Activated CD4-positive, alpha-beta T cell treated with anti-CD3 and anti-CD28 coated beads for 36 hours (primary cell): ENCODE measurements at regions not wholly inside any gene's neighbourhood (a gene's known extent, or its start where the extent isn't known, plus 50 kb on each side); places are given as distances from the start of the nearest gene placed in this dataset.

Experiments
- ATAC-seq: fragments of 200-7000 bp; cut with Tn5 transposase; one replicate; pipeline ENCODE4 v1.10.0; 2021; ENCODE audit warnings: mild to moderate bottlenecking, moderate library complexity
- CTCF ChIA-PET: fragments of 350-600 bp; sonication (Branson Sonifier 250); formaldehyde crosslinking; loops from one replicate; lab custom pipeline; 2021; ENCODE audit warnings: antibody characterized with exemption; lab: Charles Lee
- POLR2A ChIA-PET: fragments of 350-600 bp; sonication (Branson Sonifier 250); formaldehyde crosslinking; loops from one replicate; lab custom pipeline; 2021; ENCODE audit warnings: antibody characterized with exemption, inconsistent platforms; lab: Charles Lee
- DNase-seq: peaks from one replicate; pipeline ENCODE4 v3.0.0-alpha.2; 2020
- H3K27ac Mint-ChIP-seq: one replicate; pipeline ENCODE4 v1.8.0; 2021; ENCODE audit warnings: mixed read lengths
- H3K27me3 Mint-ChIP-seq: one replicate; pipeline ENCODE4 v1.8.0; 2021; ENCODE audit warnings: mixed read lengths
- H3K36me3 Mint-ChIP-seq: one replicate; pipeline ENCODE4 v1.8.0; 2021; ENCODE audit warnings: low read depth, mixed read lengths
- H3K4me1 Mint-ChIP-seq: one replicate; pipeline ENCODE4 v1.8.0; 2021; ENCODE audit warnings: mixed read lengths
- H3K4me3 Mint-ChIP-seq: one replicate; pipeline ENCODE4 v1.8.0; 2021; ENCODE audit warnings: mild to moderate bottlenecking, moderate library complexity, mixed read lengths
- H3K9me3 Mint-ChIP-seq: one replicate; pipeline ENCODE4 v1.8.0; 2021; ENCODE audit warnings: low read depth, mixed read lengths
- intact Hi-C, 2 experiments: fragments of 100-400 bp; cut with DNase I in 1 of 2; cut with micrococcal nuclease in 1 of 2; formaldehyde crosslinking; loops; one replicate each; pipeline versions ENCODE4 v1.14.2 to v1.15.1; 2022 to 2024; cut with DNase I, micrococcal nuclease

- DNase-seq: no peak
- H3K36me3 Mint-ChIP-seq: no peaks in the 10 kb centered on the region
- POLR2A ChIA-PET: no interaction called here
- no peak overlapping the region for H3K27ac Mint-ChIP-seq
- CTCF ChIA-PET: interaction anchor here (1.1 to 1.5 kb wide), 2 partner anchors 39 to 99 kb away, joined by 4 to 5 read pairs; no protein-coding TSS in a partner anchor
- no peak for ATAC-seq
- H3K27me3 Mint-ChIP-seq: peaks cover 3% of the 10 kb centered on the region
- H3K4me3 Mint-ChIP-seq: no peak overlapping the region
- intact Hi-C loops: no loop called here
- H3K9me3 Mint-ChIP-seq: no peaks in the 10 kb centered on the region
- H3K4me1 Mint-ChIP-seq: peaks cover 5% of the 10 kb centered on the region
These were observed 108.9 kb upstream of the TRABD2B start for GRCh38 chr1:48106049-48106448.

- intact Hi-C loops: no loop called here
- no peak for DNase-seq
- no peaks in the 10 kb centered on the region for H3K36me3 Mint-ChIP-seq
- no peaks in the 10 kb centered on the region for H3K9me3 Mint-ChIP-seq
- no peak for ATAC-seq
- H3K27ac Mint-ChIP-seq: no peak overlapping the region
- H3K4me3 Mint-ChIP-seq: no peak overlapping the region
- peaks cover 5% of the 10 kb centered on the region for H3K4me1 Mint-ChIP-seq
- H3K27me3 Mint-ChIP-seq: peaks cover 3% of the 10 kb centered on the region
- CTCF ChIA-PET: interaction anchor here (0.8 to 1.5 kb wide), 2 partner anchors 12 to 39 kb away, joined by 3 to 5 read pairs; no protein-coding TSS in a partner anchor
- POLR2A ChIA-PET: no interaction called here
These were observed 108.0 kb upstream of the TRABD2B start for GRCh38 chr1:48105165-48105564.

DNA sequence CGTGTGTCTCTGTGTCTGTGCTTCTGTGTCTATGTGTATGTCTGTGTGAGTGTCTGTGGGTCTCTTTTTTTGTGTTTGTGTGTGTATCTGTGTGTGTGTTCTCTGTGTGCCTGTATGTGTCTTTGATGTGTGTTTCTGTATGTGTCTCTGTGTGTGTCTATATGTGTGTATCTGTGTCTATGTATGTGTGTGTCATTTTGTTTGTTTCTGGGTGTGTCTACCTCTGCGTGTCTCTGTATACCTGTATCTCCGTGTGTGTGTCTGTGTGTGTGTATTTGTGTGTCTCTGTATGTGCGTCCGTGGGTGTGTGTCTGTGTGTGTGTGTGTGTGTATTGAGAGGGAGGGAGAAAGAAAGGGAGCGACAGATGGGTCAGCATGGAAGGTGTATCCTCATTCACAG is 106.3 kb upstream of the TRABD2B start:
- DNase-seq (no peak), ATAC-seq (no peak)
- ChIA-PET POLR2A (no interaction called here), CTCF (interaction anchor here (0.6 kb wide), 1 partner anchor 106 kb away, joined by 3 read pairs; the partner anchor contains the start of gene TRABD2B)
- H3K27ac Mint-ChIP-seq: no peak overlapping the region
- no peaks in the 10 kb centered on the region for H3K36me3 Mint-ChIP-seq
- peaks cover 5% of the 10 kb centered on the region for H3K4me1 Mint-ChIP-seq
- no peak overlapping the region for H3K4me3 Mint-ChIP-seq
- H3K27me3 Mint-ChIP-seq: peaks cover 12% of the 10 kb centered on the region
- intact Hi-C loops: no loop called here
- H3K9me3 Mint-ChIP-seq: no peaks in the 10 kb centered on the region

DNA sequence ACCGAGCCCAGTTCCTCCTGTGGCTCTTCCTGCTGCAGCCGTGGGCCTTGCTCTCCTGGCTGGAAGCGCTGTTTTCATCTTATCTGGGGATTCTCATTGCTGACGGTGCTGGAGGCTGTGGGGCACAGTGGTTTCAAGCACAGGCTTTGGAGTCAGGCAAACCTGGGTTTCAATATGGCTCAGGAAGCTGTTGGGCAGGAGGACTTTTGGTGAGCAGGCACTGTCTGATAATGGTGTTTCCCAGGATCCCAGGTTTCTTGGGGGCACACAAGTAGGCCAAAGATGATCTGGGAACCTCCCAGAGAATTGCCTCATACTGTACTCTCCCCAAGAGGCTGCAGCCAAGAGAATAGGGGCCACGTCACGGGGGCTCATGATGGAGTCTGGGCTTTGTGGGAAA is 105.6 kb upstream of the TRABD2B start:
- Mint-ChIP-seq H3K27ac (no peak overlapping the region), H3K27me3 (peaks cover 18% of the 10 kb centered on the region), H3K36me3 (no peaks in the 10 kb centered on the region), H3K4me3 (no peak overlapping the region), H3K9me3 (no peaks in the 10 kb centered on the region), H3K4me1 (peaks cover 5% of the 10 kb centered on the region)
- intact Hi-C loops: no loop called here
- ATAC-seq (no peak), DNase-seq (no peak)
- ChIA-PET POLR2A (no interaction called here), CTCF (no interaction called here)

- Mint-ChIP-seq H3K4me3 (no peak overlapping the region), H3K36me3 (no peaks in the 10 kb centered on the region), H3K27me3 (peaks cover 37% of the 10 kb centered on the region), H3K9me3 (no peaks in the 10 kb centered on the region), H3K4me1 (peaks cover under 1% of the 10 kb centered on the region), H3K27ac (no peak overlapping the region)
- CTCF ChIA-PET: no interaction called here
- ATAC-seq (no peak), DNase-seq (no peak)
- intact Hi-C loops: no loop called here
- POLR2A ChIA-PET: no interaction called here
These were observed 102.0 kb upstream of the TRABD2B start for GRCh38 chr1:48099072-48099773.

GRCh38 chr1:48093696-48094528 is 96.7 kb upstream of the TRABD2B start:
- DNase-seq: peak; percentile 86
- H3K4me3 Mint-ChIP-seq: peak overlapping the region; percentile 15
- H3K9me3 Mint-ChIP-seq: no peaks in the 10 kb centered on the region
- peaks cover 50% of the 10 kb centered on the region for H3K27me3 Mint-ChIP-seq
- H3K4me1 Mint-ChIP-seq: peaks cover 4% of the 10 kb centered on the region
- ChIA-PET CTCF (interaction anchor here (0.6 to 2.1 kb wide), 16 partner anchors 12 to 157 kb away, joined by 3 to 14 read pairs (median 4); partner anchors contain the start of gene TRABD2B), POLR2A (no interaction called here)
- peak; percentile 89 for ATAC-seq
- H3K36me3 Mint-ChIP-seq: no peaks in the 10 kb centered on the region
- intact Hi-C loops: loop anchor here (1.0 to 5.0 kb wide), 4 partner anchors 108 to 143 kb away; no protein-coding TSS in a partner anchor
- H3K27ac Mint-ChIP-seq: no peak overlapping the region

DNA sequence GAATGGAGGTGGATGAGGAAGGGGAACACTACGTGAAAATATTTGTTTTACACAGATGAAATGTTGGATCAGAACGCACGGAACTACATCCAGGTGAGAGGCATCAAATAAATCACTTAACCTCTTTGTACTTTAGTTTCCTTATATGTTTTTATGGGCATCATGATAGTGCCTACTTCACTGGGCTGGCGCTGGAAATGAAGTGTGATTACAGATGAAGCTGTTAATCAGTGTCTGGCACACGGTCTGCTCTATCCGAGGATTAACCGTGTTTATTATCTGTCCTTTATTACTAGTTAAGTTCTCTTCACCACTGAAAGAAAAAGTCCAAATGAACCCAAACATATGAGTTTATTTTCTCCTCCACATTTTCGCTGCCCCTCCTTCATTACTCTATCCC is 96.0 kb upstream of the TRABD2B start:
- intact Hi-C loops: loop anchor here (1.0 to 5.0 kb wide), 4 partner anchors 109 to 144 kb away; no protein-coding TSS in a partner anchor
- POLR2A ChIA-PET: no interaction called here
- H3K27me3 Mint-ChIP-seq: peaks cover 44% of the 10 kb centered on the region

DNA sequence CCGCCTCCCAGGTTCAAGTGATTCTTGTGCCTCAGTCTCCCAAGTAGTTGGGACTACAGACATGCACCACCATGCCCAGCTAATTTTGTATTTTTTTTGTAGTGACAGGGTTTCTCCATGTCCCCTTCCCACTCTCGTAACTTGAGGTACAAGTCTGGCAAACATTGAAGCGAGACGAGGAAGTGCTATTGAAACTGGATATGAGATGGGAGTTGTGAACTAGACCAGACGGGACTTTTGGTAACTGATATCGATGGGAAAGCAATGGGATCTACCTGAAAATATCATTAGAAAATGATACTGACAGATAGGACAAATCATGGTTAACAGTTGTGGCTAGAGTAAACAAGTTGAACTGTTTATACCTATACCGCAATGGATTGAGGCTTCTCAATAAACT is 95.2 kb upstream of the TRABD2B start:
- no peak overlapping the region for H3K4me3 Mint-ChIP-seq
- no peak for ATAC-seq
- CTCF ChIA-PET: interaction anchor here (0.9 to 2.1 kb wide), 2 partner anchors 113 to 145 kb away, joined by 3 to 8 read pairs; no protein-coding TSS in a partner anchor
- peaks cover 40% of the 10 kb centered on the region for H3K27me3 Mint-ChIP-seq
- DNase-seq: no peak
- H3K36me3 Mint-ChIP-seq: no peaks in the 10 kb centered on the region
- peaks cover 4% of the 10 kb centered on the region for H3K4me1 Mint-ChIP-seq
- POLR2A ChIA-PET: no interaction called here
- intact Hi-C loops: loop anchor here in 1 of 2 experiments (5.0 kb wide), 1 partner anchor 110 kb away; no protein-coding TSS in a partner anchor
- H3K9me3 Mint-ChIP-seq: no peaks in the 10 kb centered on the region
- H3K27ac Mint-ChIP-seq: no peak overlapping the region

More for the DNA sequence above, 96.0 kb upstream of the TRABD2B start:
- Mint-ChIP-seq H3K27ac (no peak overlapping the region), H3K4me3 (no peak overlapping the region), H3K36me3 (no peaks in the 10 kb centered on the region), H3K9me3 (no peaks in the 10 kb centered on the region), H3K4me1 (peaks cover 4% of the 10 kb centered on the region)
- ATAC-seq: no peak
- DNase-seq: no peak
- CTCF ChIA-PET: interaction anchor here (0.7 to 2.1 kb wide), 13 partner anchors 11 to 147 kb away, joined by 3 to 14 read pairs (median 4); partner anchors contain the start of gene TRABD2B

- ATAC-seq (no peak), DNase-seq (no peak)
- CTCF ChIA-PET: interaction anchor here (0.8 kb wide), 1 partner anchor 118 kb away, joined by 3 read pairs; no protein-coding TSS in a partner anchor
- no peak overlapping the region for H3K27ac Mint-ChIP-seq
- no peaks in the 10 kb centered on the region for H3K9me3 Mint-ChIP-seq
- intact Hi-C loops: no loop called here
- H3K4me3 Mint-ChIP-seq: no peak overlapping the region
- H3K36me3 Mint-ChIP-seq: no peaks in the 10 kb centered on the region
- H3K27me3 Mint-ChIP-seq: peaks cover 33% of the 10 kb centered on the region
- POLR2A ChIA-PET: no interaction called here
- H3K4me1 Mint-ChIP-seq: peaks cover 4% of the 10 kb centered on the region
These were observed 92.2 kb upstream of the TRABD2B start for GRCh38 chr1:48089356-48089891.

DNA sequence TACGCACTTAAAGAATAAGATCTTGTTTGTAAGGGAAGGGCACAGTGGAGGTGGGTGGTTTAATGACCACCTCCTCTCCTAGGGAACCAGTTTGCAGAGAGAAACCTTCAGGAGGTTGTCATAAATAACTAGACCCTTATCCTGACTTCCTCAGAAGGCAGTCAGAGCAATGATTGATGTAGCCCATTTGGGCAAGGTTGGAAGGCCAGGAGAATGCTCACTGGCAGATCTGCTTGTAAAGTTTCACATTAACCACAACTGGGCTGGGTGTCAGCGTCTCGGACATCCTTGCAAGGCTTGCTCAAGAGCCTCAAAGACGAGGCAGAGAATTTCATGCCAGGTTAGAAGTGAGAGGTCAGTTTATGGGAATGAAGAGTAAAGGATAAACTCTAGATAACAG is 87.6 kb upstream of the TRABD2B start:
- H3K36me3 Mint-ChIP-seq: no peaks in the 10 kb centered on the region
- H3K27ac Mint-ChIP-seq: no peak overlapping the region

More for the DNA sequence above, 87.6 kb upstream of the TRABD2B start:
- DNase-seq: no peak
- ChIA-PET POLR2A (no interaction called here), CTCF (interaction anchor here (0.7 kb wide), 1 partner anchor 34 kb away, joined by 3 read pairs; no protein-coding TSS in a partner anchor)
- ATAC-seq: no peak
- peaks cover 15% of the 10 kb centered on the region for H3K27me3 Mint-ChIP-seq
- H3K9me3 Mint-ChIP-seq: no peaks in the 10 kb centered on the region
- intact Hi-C loops: no loop called here
- no peaks in the 10 kb centered on the region for H3K4me1 Mint-ChIP-seq
- H3K4me3 Mint-ChIP-seq: no peak overlapping the region
